ENCODE measurements at regions not wholly inside any gene's neighbourhood (a gene's known extent, or its start where the extent isn't known, plus 50 kb on each side); places are given as distances from the start of the nearest gene placed in this dataset.

- DNase-seq: no peak
Observed at GRCh38 chr16:5374184-5374583, 276.6 kb upstream of the EEF2KMT start.

- no peak for DNase-seq
Observed at GRCh38 chr16:5367951-5368350, 270.4 kb upstream of the EEF2KMT start.

- no peak for DNase-seq
Observed at GRCh38 chr16:5366126-5366525, 268.5 kb upstream of the EEF2KMT start.

GRCh38 chr16:5364186-5364585 is 266.6 kb upstream of the EEF2KMT start:
- no peak for DNase-seq

- no peak for DNase-seq
Observed at GRCh38 chr16:5361322-5361721, 263.7 kb upstream of the EEF2KMT start.

- DNase-seq: no peak
Observed at GRCh38 chr16:5354645-5355044, 257.1 kb upstream of the EEF2KMT start.

- DNase-seq: no peak
Observed at GRCh38 chr16:5349670-5350517, 252.3 kb upstream of the EEF2KMT start.

- DNase-seq: no peak
Observed at GRCh38 chr16:5349101-5349500, 251.5 kb upstream of the EEF2KMT start.

- no peak for DNase-seq
Observed at GRCh38 chr16:5347561-5347960, 250.0 kb upstream of the EEF2KMT start.

GRCh38 chr16:5336941-5337340 is 239.3 kb upstream of the EEF2KMT start:
- DNase-seq: no peak

- DNase-seq: no peak
Observed at GRCh38 chr16:5333991-5334390, 236.4 kb upstream of the EEF2KMT start.

- DNase-seq: no peak
Observed at GRCh38 chr16:5333126-5333525, 235.5 kb upstream of the EEF2KMT start.

- DNase-seq: no peak
Observed at GRCh38 chr16:5330058-5330457, 232.5 kb upstream of the EEF2KMT start.

GRCh38 chr16:5328546-5328945 is 231.0 kb upstream of the EEF2KMT start:
- DNase-seq: no peak

- no peak for DNase-seq
Observed at GRCh38 chr16:5326395-5326794, 228.8 kb upstream of the EEF2KMT start.

- no peak for DNase-seq
Observed at GRCh38 chr16:5325932-5326331, 228.3 kb upstream of the EEF2KMT start.

- no peak for DNase-seq
Observed at GRCh38 chr16:5323284-5324141, 225.9 kb upstream of the EEF2KMT start.

GRCh38 chr16:5321930-5322329 is 224.3 kb upstream of the EEF2KMT start:
- no peak for DNase-seq

GRCh38 chr16:5319799-5320198 is 222.2 kb upstream of the EEF2KMT start:
- DNase-seq: no peak

GRCh38 chr16:5315914-5316313 is 218.3 kb upstream of the EEF2KMT start:
- DNase-seq: no peak

GRCh38 chr16:5314377-5314776 is 216.8 kb upstream of the EEF2KMT start:
- no peak for DNase-seq

- DNase-seq: no peak
Observed at GRCh38 chr16:5309946-5310611, 212.5 kb upstream of the EEF2KMT start.

GRCh38 chr16:5305023-5305422 is 207.4 kb upstream of the EEF2KMT start:
- DNase-seq: no peak
